ENCODE measurements at regions not wholly inside any gene's neighbourhood (a gene's known extent, or its start where the extent isn't known, plus 50 kb on each side); places are given as distances from the start of the nearest gene placed in this dataset.

DNA sequence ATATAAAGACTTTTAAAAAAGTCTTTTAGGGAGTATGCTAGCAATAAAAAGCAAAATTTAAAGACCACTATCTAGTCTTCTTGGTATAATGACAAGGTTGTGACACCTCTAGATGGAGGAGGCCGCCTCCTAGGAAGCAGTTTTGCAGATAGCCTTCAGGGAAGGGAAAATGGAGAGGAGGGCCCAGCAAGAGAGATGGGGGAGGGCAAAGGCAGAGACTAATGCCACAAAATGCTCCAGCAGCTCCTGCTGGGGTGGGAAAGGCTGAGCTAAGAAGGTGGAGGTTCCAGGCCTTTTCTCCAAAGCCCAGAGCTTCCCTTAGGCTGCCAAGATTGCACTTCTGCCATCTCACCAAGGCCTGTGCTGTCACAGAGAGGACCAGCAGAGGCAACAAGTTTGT lies 153.9 kb upstream of the THSD7B start (continued):
- TF ChIP-seq, protein P1, sequence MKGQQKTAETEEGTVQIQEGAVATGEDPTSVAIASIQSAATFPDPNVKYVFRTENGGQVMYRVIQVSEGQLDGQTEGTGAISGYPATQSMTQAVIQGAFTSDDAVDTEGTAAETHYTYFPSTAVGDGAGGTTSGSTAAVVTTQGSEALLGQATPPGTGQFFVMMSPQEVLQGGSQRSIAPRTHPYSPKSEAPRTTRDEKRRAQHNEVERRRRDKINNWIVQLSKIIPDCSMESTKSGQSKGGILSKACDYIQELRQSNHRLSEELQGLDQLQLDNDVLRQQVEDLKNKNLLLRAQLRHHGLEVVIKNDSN (IDR thresholded peaks at IDR 0.05; ENCODE audit: borderline replicate concordance, extremely low read length, insufficient read depth, low read depth, low read length), result no peak
- TF ChIP-seq GATAD2B (conservative IDR thresholded peaks at IDR 0.05; ENCODE audit: low read depth), result no peak
- TF ChIP-seq IRF3 (IDR thresholded peaks at IDR 0.05), result no peak
- no peak for TF ChIP-seq NR2C2 (IDR thresholded peaks at IDR 0.05; ENCODE audit: borderline replicate concordance, control insufficient read depth, insufficient read length, low read depth)
- no peak for TF ChIP-seq ZNF687 (IDR thresholded peaks at IDR 0.05)
- no peak for TF ChIP-seq SMAD1 (IDR thresholded peaks at IDR 0.05; ENCODE audit: low read depth, partially characterized antibody)
- no peak for TF ChIP-seq IRF4 (IDR thresholded peaks at IDR 0.05; ENCODE audit: low read depth, low read length)
- TF ChIP-seq MYC (IDR thresholded peaks at IDR 0.05; ENCODE audit: insufficient read depth, insufficient read length, insufficient replicate concordance, low read length, severe bottlenecking), result no peak
- no peak for TF ChIP-seq ATF3 (IDR thresholded peaks at IDR 0.05; ENCODE audit: borderline replicate concordance, extremely low read depth, low read depth, low read length)
- TF ChIP-seq MXI1 (IDR thresholded peaks at IDR 0.05; ENCODE audit: low read depth, low read length), result no peak
- no peak for TF ChIP-seq MTA3 (IDR thresholded peaks at IDR 0.05; ENCODE audit: borderline replicate concordance, low read length)

All from GM12878 (cell line).